ENCODE measurements at regions not wholly inside any gene's neighbourhood (a gene's known extent, or its start where the extent isn't known, plus 50 kb on each side); places are given as distances from the start of the nearest gene placed in this dataset.
A peak's percentile ranks its signal among the peaks of the same experiment; 100 is the strongest.

- peak; percentile 23; the same call in 1 of the 2 replicates for TF ChIP-seq RAD21 (IDR thresholded peaks at IDR 0.05; ENCODE audit: low read depth)
- no peak for TF ChIP-seq EGR1 (IDR thresholded peaks at IDR 0.05)
- TF ChIP-seq NFIC (IDR thresholded peaks at IDR 0.05): no peak
These were observed 207.9 kb upstream of the SATB1 start for GRCh38 chr3:18633002-18633401.

GRCh38 chr3:18630295-18630694 lies 205.2 kb upstream of the SATB1 start:
- no peak for TF ChIP-seq CREB1 (IDR thresholded peaks at IDR 0.05; ENCODE audit: low read depth)
- peak; percentile 59 for TF ChIP-seq CEBPB (IDR thresholded peaks at IDR 0.05)

GRCh38 chr3:18625085-18625484 lies 199.9 kb upstream of the SATB1 start:
- no peak for TF ChIP-seq TCF12 (IDR thresholded peaks at IDR 0.05; ENCODE audit: low read depth)
- no peak for TF ChIP-seq EP300 (IDR thresholded peaks at IDR 0.05; ENCODE audit: borderline replicate concordance)
- TF ChIP-seq ZBTB7A (IDR thresholded peaks at IDR 0.05; ENCODE audit: low read depth): no peak
- TF ChIP-seq MAX (IDR thresholded peaks at IDR 0.05): no peak
- TF ChIP-seq FOXM1 (IDR thresholded peaks at IDR 0.05; ENCODE audit: borderline replicate concordance, low read depth): no peak
- no peak for TF ChIP-seq EGR1 (IDR thresholded peaks at IDR 0.05)
- TF ChIP-seq CREB1 (IDR thresholded peaks at IDR 0.05; ENCODE audit: low read depth): no peak

GRCh38 chr3:18623220-18623619 lies 198.1 kb upstream of the SATB1 start:
- no peak for TF ChIP-seq CREB1 (IDR thresholded peaks at IDR 0.05; ENCODE audit: low read depth)
- no peak for TF ChIP-seq YY1 (IDR thresholded peaks at IDR 0.05; ENCODE audit: low read depth)
- TF ChIP-seq NFIC (IDR thresholded peaks at IDR 0.05): no peak
- no peak for TF ChIP-seq RAD21 (IDR thresholded peaks at IDR 0.05; ENCODE audit: low read depth)
- TF ChIP-seq TEAD4 (IDR thresholded peaks at IDR 0.05): no peak
- no peak for TF ChIP-seq EP300 (IDR thresholded peaks at IDR 0.05; ENCODE audit: borderline replicate concordance)
- no peak for TF ChIP-seq REST (IDR thresholded peaks at IDR 0.05; ENCODE audit: low read depth)
- no peak for TF ChIP-seq TAF1 (IDR thresholded peaks at IDR 0.05; ENCODE audit: low read depth)
- TF ChIP-seq TCF12 (IDR thresholded peaks at IDR 0.05; ENCODE audit: low read depth): no peak
- TF ChIP-seq CEBPB (IDR thresholded peaks at IDR 0.05): no peak
- TF ChIP-seq ZBTB7A (IDR thresholded peaks at IDR 0.05; ENCODE audit: low read depth): no peak
- no peak for TF ChIP-seq USF1 (IDR thresholded peaks at IDR 0.05)
- no peak for TF ChIP-seq EGR1 (IDR thresholded peaks at IDR 0.05)
- no peak for TF ChIP-seq FOXM1 (IDR thresholded peaks at IDR 0.05; ENCODE audit: borderline replicate concordance, low read depth)
- TF ChIP-seq MAX (IDR thresholded peaks at IDR 0.05): no peak

GRCh38 chr3:18618723-18619122 lies 193.6 kb upstream of the SATB1 start:
- no peak for TF ChIP-seq YY1 (IDR thresholded peaks at IDR 0.05; ENCODE audit: low read depth)
- TF ChIP-seq CREB1 (IDR thresholded peaks at IDR 0.05; ENCODE audit: low read depth): no peak
- no peak for TF ChIP-seq RAD21 (IDR thresholded peaks at IDR 0.05; ENCODE audit: low read depth)

GRCh38 chr3:18611991-18612390 lies 186.9 kb upstream of the SATB1 start:
- TF ChIP-seq EP300 (IDR thresholded peaks at IDR 0.05; ENCODE audit: borderline replicate concordance) (no peak), REST (IDR thresholded peaks at IDR 0.05; ENCODE audit: low read depth) (no peak), TCF12 (IDR thresholded peaks at IDR 0.05; ENCODE audit: low read depth) (no peak)

- TF ChIP-seq CREB1 (IDR thresholded peaks at IDR 0.05; ENCODE audit: low read depth) (no peak), USF1 (IDR thresholded peaks at IDR 0.05) (no peak), REST (IDR thresholded peaks at IDR 0.05; ENCODE audit: low read depth) (no peak), RAD21 (IDR thresholded peaks at IDR 0.05; ENCODE audit: low read depth) (no peak), FOXM1 (IDR thresholded peaks at IDR 0.05; ENCODE audit: borderline replicate concordance, low read depth) (no peak), EP300 (IDR thresholded peaks at IDR 0.05; ENCODE audit: borderline replicate concordance) (no peak), NFIC (IDR thresholded peaks at IDR 0.05) (no peak), YY1 (IDR thresholded peaks at IDR 0.05; ENCODE audit: low read depth) (no peak), MAX (IDR thresholded peaks at IDR 0.05) (no peak)
These were observed 184.0 kb upstream of the SATB1 start for GRCh38 chr3:18609187-18609586.

Measured in Ishikawa (cell line).